ENCODE measurements at regions not wholly inside any gene's neighbourhood (a gene's known extent, or its start where the extent isn't known, plus 50 kb on each side); places are given as distances from the start of the nearest gene placed in this dataset.
"Not testable (repeated sequence)": the region's sequence is repeated elsewhere in the genome, so short reads cannot be mapped to it uniquely, and the experiment has no call there.

DNA sequence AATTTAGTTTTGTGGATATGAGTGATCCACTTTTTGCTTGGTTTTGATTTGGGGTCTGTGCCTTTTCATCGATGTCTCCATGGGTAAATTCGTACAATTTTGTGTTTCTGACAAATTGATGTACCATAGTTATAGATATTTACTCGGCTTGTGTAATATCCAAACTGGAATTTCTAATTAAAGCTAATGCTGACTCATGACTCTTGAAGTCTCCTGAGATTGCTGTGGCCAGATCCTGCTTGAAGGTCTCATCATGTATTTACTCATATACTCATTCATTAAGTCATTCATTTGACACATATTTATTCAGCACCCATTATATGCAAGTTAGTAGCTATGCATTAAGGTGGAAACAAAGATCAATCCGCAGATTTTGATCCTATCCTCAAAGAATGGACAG lies 423.2 kb downstream of the RWDD3 start:
- DNase-seq (no peak), ATAC-seq (no peak)
- H3K4me3 ChIP-seq: no peak overlapping the region
- H3K9me3 ChIP-seq: no peaks in the 10 kb centered on the region
- no peaks in the 10 kb centered on the region for H3K36me3 ChIP-seq (ENCODE audit: low read depth)
- no peaks in the 10 kb centered on the region for H3K4me1 ChIP-seq (ENCODE audit: low read depth)
- TF ChIP-seq, protein P1, sequence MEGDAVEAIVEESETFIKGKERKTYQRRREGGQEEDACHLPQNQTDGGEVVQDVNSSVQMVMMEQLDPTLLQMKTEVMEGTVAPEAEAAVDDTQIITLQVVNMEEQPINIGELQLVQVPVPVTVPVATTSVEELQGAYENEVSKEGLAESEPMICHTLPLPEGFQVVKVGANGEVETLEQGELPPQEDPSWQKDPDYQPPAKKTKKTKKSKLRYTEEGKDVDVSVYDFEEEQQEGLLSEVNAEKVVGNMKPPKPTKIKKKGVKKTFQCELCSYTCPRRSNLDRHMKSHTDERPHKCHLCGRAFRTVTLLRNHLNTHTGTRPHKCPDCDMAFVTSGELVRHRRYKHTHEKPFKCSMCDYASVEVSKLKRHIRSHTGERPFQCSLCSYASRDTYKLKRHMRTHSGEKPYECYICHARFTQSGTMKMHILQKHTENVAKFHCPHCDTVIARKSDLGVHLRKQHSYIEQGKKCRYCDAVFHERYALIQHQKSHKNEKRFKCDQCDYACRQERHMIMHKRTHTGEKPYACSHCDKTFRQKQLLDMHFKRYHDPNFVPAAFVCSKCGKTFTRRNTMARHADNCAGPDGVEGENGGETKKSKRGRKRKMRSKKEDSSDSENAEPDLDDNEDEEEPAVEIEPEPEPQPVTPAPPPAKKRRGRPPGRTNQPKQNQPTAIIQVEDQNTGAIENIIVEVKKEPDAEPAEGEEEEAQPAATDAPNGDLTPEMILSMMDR (IDR thresholded peaks at IDR 0.05): no peak
- intact Hi-C loops (cut with DNase I, micrococcal nuclease): no loop called here

DNA sequence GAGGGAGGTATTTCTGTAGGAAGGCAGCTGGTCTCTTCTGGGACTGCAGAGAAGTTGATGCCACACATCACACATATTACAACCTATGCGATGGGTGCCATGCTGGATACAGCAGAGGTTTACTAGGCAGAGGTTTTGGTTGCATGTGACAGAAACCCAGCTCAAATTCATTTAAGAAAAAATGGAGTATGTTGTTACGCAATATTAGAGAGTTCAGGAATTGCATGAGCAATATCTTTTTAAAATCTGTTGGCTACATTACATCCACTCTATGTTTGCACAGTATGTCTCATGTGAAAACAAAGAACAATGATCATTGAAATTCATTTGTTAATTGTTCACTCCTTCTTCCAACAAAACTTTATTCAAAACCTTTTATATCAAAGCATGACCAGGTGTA lies 425.2 kb downstream of the RWDD3 start:
- Histone ChIP-seq H3K36me3 (ENCODE audit: low read depth) (no peaks in the 10 kb centered on the region), H3K4me3 (no peak overlapping the region), H3K4me1 (ENCODE audit: low read depth) (no peaks in the 10 kb centered on the region), H3K9me3 (peaks cover 12% of the 10 kb centered on the region)
- TF ChIP-seq, protein P1 (IDR thresholded peaks at IDR 0.05): no peak
- DNase-seq (no peak), ATAC-seq (no peak)
- intact Hi-C loops (cut with DNase I, micrococcal nuclease): no loop called here

DNA sequence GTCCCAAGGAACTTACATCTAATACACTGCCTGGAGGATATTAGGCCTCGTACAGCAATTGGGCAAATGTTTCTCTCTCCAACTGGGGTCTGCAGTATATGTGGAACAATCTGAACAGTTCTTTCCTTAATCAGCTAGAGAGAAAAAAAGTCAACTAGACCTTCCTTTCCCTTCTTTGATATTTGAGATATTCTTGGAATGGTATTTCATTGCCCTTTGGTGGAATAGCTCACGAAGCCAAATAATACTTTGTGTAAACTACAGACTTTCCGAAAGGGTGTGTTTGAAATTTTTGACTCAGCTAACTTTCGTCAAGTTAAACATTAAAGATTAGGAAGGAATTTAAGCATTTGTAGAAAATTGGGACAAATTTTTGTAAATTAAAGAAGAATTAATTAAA lies 425.6 kb downstream of the RWDD3 start:
- no peak for ATAC-seq

GRCh38 chr1:95660736-95661135 lies 426.7 kb downstream of the RWDD3 start:
- no peaks in the 10 kb centered on the region for H3K4me1 ChIP-seq (ENCODE audit: low read depth)
- ATAC-seq (no peak), DNase-seq (no peak)

More for the DNA sequence above, 425.6 kb downstream of the RWDD3 start:
- Histone ChIP-seq H3K9me3 (peaks cover 12% of the 10 kb centered on the region), H3K4me1 (ENCODE audit: low read depth) (no peaks in the 10 kb centered on the region), H3K4me3 (no peak overlapping the region), H3K36me3 (ENCODE audit: low read depth) (no peaks in the 10 kb centered on the region)
- intact Hi-C loops (cut with DNase I, micrococcal nuclease): no loop called here
- DNase-seq: no peak
- TF ChIP-seq, protein P1 (IDR thresholded peaks at IDR 0.05): no peak

DNA sequence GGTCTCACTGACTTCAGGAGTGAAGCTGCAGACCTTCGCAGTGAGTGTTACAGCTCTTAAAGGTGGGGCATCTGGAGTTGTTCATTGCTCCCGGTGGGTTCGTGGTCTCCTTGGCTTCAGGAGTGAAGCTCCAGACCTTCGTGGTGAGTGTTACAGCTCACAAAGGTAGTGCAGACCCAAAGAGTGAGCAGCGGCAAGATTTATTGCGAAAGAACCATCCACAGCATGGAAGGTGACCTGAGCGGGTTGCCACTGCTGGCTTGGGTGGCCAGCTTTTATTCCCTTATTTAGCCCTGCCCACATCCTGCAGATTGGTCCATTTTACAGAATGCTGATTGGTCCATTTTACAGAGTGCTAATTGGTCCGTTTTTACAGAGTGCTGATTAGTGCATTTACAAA lies 429.5 kb downstream of the RWDD3 start:
- H3K36me3 ChIP-seq (ENCODE audit: low read depth); H3K4me3 ChIP-seq; intact Hi-C loops (cut with DNase I, micrococcal nuclease); ATAC-seq; H3K4me1 ChIP-seq (ENCODE audit: low read depth); DNase-seq: not testable (repeated sequence)
- H3K9me3 ChIP-seq: peaks cover 12% of the 10 kb centered on the region

More at GRCh38 chr1:95660736-95661135, 426.7 kb downstream of the RWDD3 start:
- intact Hi-C loops (cut with DNase I, micrococcal nuclease): no loop called here
- TF ChIP-seq, protein P1 (IDR thresholded peaks at IDR 0.05): no peak
- Histone ChIP-seq H3K4me3 (no peak overlapping the region), H3K9me3 (peaks cover 12% of the 10 kb centered on the region), H3K36me3 (ENCODE audit: low read depth) (no peaks in the 10 kb centered on the region)

- Histone ChIP-seq H3K4me3 (no peak overlapping the region), H3K4me1 (ENCODE audit: low read depth) (no peaks in the 10 kb centered on the region), H3K9me3 (peaks cover 6% of the 10 kb centered on the region), H3K36me3 (ENCODE audit: low read depth) (no peaks in the 10 kb centered on the region)
- intact Hi-C loops (cut with DNase I, micrococcal nuclease): no loop called here
- no peak for DNase-seq
- peak; percentile 81 for ATAC-seq
- TF ChIP-seq, protein P1 (IDR thresholded peaks at IDR 0.05): no peak
These were observed 434.2 kb downstream of the RWDD3 start for GRCh38 chr1:95668165-95668564.

DNA sequence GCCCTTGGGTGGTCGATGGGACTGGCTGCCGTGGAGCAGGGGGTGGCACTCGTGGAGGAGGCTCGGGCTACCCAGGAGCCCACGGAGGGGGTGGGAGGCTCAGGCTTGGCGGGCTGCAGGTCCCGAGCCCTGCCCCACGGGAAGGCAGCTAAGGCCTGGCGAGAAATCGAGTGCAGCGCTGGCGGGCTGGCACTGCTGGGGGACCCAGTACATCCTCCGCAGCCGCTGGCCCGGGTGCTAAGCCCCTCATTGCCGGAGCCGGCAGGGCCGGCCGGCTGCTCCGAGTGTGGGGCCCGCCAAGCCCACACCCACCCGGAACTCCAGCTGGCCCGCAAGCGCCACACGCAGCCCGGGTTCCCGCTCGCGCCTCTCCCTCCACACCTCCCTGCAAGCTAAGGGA lies 435.6 kb downstream of the RWDD3 start:
- H3K4me3 ChIP-seq; intact Hi-C loops (cut with DNase I, micrococcal nuclease); H3K36me3 ChIP-seq (ENCODE audit: low read depth); H3K4me1 ChIP-seq (ENCODE audit: low read depth); H3K9me3 ChIP-seq; ATAC-seq: not testable (repeated sequence)
- peak in 1 of 3 donors; percentile 32 for DNase-seq

Measured in mucosa of descending colon (tissue), 3 donors.